Activated CD4-positive, alpha-beta T cell treated with anti-CD3 and anti-CD28 coated beads for 36 hours (primary cell): ENCODE measurements at regions not wholly inside any gene's neighbourhood (a gene's known extent, or its start where the extent isn't known, plus 50 kb on each side); places are given as distances from the start of the nearest gene placed in this dataset.
A peak's percentile ranks its signal among the peaks of the same experiment; 100 is the strongest.
"Not testable (repeated sequence)": the region's sequence is repeated elsewhere in the genome, so short reads cannot be mapped to it uniquely, and the experiment has no call there.

Experiments used
- ATAC-seq: fragments of 200-7000 bp; cut with Tn5 transposase; one replicate; pipeline ENCODE4 v1.10.0; 2021; ENCODE audit warnings: mild to moderate bottlenecking, moderate library complexity
- CTCF ChIA-PET: fragments of 350-600 bp; sonication (Branson Sonifier 250); formaldehyde crosslinking; loops from one replicate; lab custom pipeline; 2021; ENCODE audit warnings: antibody characterized with exemption; lab: Charles Lee
- POLR2A ChIA-PET: fragments of 350-600 bp; sonication (Branson Sonifier 250); formaldehyde crosslinking; loops from one replicate; lab custom pipeline; 2021; ENCODE audit warnings: antibody characterized with exemption, inconsistent platforms; lab: Charles Lee
- DNase-seq: peaks from one replicate; pipeline ENCODE4 v3.0.0-alpha.2; 2020
- H3K27ac Mint-ChIP-seq: one replicate; pipeline ENCODE4 v1.8.0; 2021; ENCODE audit warnings: mixed read lengths
- H3K27me3 Mint-ChIP-seq: one replicate; pipeline ENCODE4 v1.8.0; 2021; ENCODE audit warnings: mixed read lengths
- H3K36me3 Mint-ChIP-seq: one replicate; pipeline ENCODE4 v1.8.0; 2021; ENCODE audit warnings: low read depth, mixed read lengths
- H3K4me1 Mint-ChIP-seq: one replicate; pipeline ENCODE4 v1.8.0; 2021; ENCODE audit warnings: mixed read lengths
- H3K4me3 Mint-ChIP-seq: one replicate; pipeline ENCODE4 v1.8.0; 2021; ENCODE audit warnings: mild to moderate bottlenecking, moderate library complexity, mixed read lengths
- H3K9me3 Mint-ChIP-seq: one replicate; pipeline ENCODE4 v1.8.0; 2021; ENCODE audit warnings: low read depth, mixed read lengths
- intact Hi-C, 2 experiments: fragments of 100-400 bp; cut with DNase I in 1 of 2; cut with micrococcal nuclease in 1 of 2; formaldehyde crosslinking; loops; one replicate each; pipeline versions ENCODE4 v1.14.2 to v1.15.1; 2022 to 2024; cut with DNase I, micrococcal nuclease

GRCh38 chr6:6091608-6092002 is 84.9 kb upstream of the NRN1 start:
- ChIA-PET POLR2A (no interaction called here), CTCF (no interaction called here)
- Mint-ChIP-seq H3K36me3 (no peaks in the 10 kb centered on the region), H3K4me3 (no peak overlapping the region), H3K27ac (no peak overlapping the region), H3K27me3 (peaks cover 17% of the 10 kb centered on the region), H3K9me3 (no peaks in the 10 kb centered on the region), H3K4me1 (peaks cover 7% of the 10 kb centered on the region)
- intact Hi-C loops, result loop anchor here in 1 of 2 experiments (1.0 kb wide), 1 partner anchor 424 kb away; no protein-coding TSS in a partner anchor
- no peak for DNase-seq
- ATAC-seq, result no peak

GRCh38 chr6:6090861-6091607 is 84.3 kb upstream of the NRN1 start:
- ATAC-seq (no peak), DNase-seq (no peak)
- H3K9me3 Mint-ChIP-seq, result no peaks in the 10 kb centered on the region
- ChIA-PET CTCF (no interaction called here), POLR2A (no interaction called here)
- no peak overlapping the region for H3K27ac Mint-ChIP-seq
- H3K36me3 Mint-ChIP-seq, result no peaks in the 10 kb centered on the region
- no peak overlapping the region for H3K4me3 Mint-ChIP-seq
- H3K27me3 Mint-ChIP-seq, result peaks cover 17% of the 10 kb centered on the region
- H3K4me1 Mint-ChIP-seq, result peaks cover 7% of the 10 kb centered on the region
- intact Hi-C loops, result loop anchor here in 1 of 2 experiments (1.0 kb wide), 1 partner anchor 424 kb away; no protein-coding TSS in a partner anchor

GRCh38 chr6:6085928-6086668 is 79.4 kb upstream of the NRN1 start:
- ATAC-seq (no peak), DNase-seq (no peak)
- CTCF ChIA-PET, result interaction anchor here (0.7 kb wide), 1 partner anchor 373 kb away, joined by 3 read pairs; no protein-coding TSS in a partner anchor
- peaks cover 20% of the 10 kb centered on the region for H3K27me3 Mint-ChIP-seq
- H3K4me3 Mint-ChIP-seq, result no peak overlapping the region
- POLR2A ChIA-PET, result no interaction called here
- no peaks in the 10 kb centered on the region for H3K36me3 Mint-ChIP-seq
- no peaks in the 10 kb centered on the region for H3K4me1 Mint-ChIP-seq
- H3K27ac Mint-ChIP-seq, result no peak overlapping the region
- intact Hi-C loops, result no loop called here
- peaks cover 10% of the 10 kb centered on the region for H3K9me3 Mint-ChIP-seq

GRCh38 chr6:6080975-6081374 is 74.2 kb upstream of the NRN1 start:
- Mint-ChIP-seq H3K27ac (no peak overlapping the region), H3K36me3 (no peaks in the 10 kb centered on the region), H3K4me1 (no peaks in the 10 kb centered on the region), H3K9me3 (peaks cover 10% of the 10 kb centered on the region), H3K4me3 (no peak overlapping the region), H3K27me3 (peaks cover 19% of the 10 kb centered on the region)
- ATAC-seq (no peak), DNase-seq (no peak)
- ChIA-PET CTCF (no interaction called here), POLR2A (no interaction called here)
- intact Hi-C loops, result no loop called here

- POLR2A ChIA-PET, result no interaction called here
- H3K27ac Mint-ChIP-seq, result no peak overlapping the region
- no peak overlapping the region for H3K4me3 Mint-ChIP-seq
- DNase-seq (no peak), ATAC-seq (no peak)
- H3K36me3 Mint-ChIP-seq, result no peaks in the 10 kb centered on the region
- peaks cover 49% of the 10 kb centered on the region for H3K27me3 Mint-ChIP-seq
- intact Hi-C loops, result no loop called here
- no peaks in the 10 kb centered on the region for H3K4me1 Mint-ChIP-seq
- H3K9me3 Mint-ChIP-seq, result no peaks in the 10 kb centered on the region
- CTCF ChIA-PET, result interaction anchor here (1.0 kb wide), 1 partner anchor 473 kb away, joined by 3 read pairs; no protein-coding TSS in a partner anchor
Measured at GRCh38 chr6:6074190-6074589, 67.5 kb upstream of the NRN1 start.

GRCh38 chr6:6068157-6068556 is 61.4 kb upstream of the NRN1 start:
- POLR2A ChIA-PET, result not testable (repeated sequence)

GRCh38 chr6:6058054-6058444 is 51.3 kb upstream of the NRN1 start:
- ATAC-seq, result no peak
- CTCF ChIA-PET, result interaction anchor here (0.6 to 3.4 kb wide), 7 partner anchors 8 to 489 kb away, joined by 3 to 29 read pairs (median 3); no protein-coding TSS in a partner anchor
- Mint-ChIP-seq H3K4me1 (no peaks in the 10 kb centered on the region), H3K27me3 (peaks cover 16% of the 10 kb centered on the region), H3K36me3 (no peaks in the 10 kb centered on the region), H3K9me3 (no peaks in the 10 kb centered on the region), H3K4me3 (no peak overlapping the region), H3K27ac (no peak overlapping the region)
- POLR2A ChIA-PET, result no interaction called here
- intact Hi-C loops, result loop anchor here (5.0 kb wide), 1 partner anchor 74 kb away; no protein-coding TSS in a partner anchor
- no peak for DNase-seq

More at GRCh38 chr6:6068157-6068556, 61.4 kb upstream of the NRN1 start:
- CTCF ChIA-PET, result interaction anchor here (1.0 kb wide), 1 partner anchor 10 kb away, joined by 3 read pairs; no protein-coding TSS in a partner anchor
- H3K4me3 Mint-ChIP-seq, H3K9me3 Mint-ChIP-seq, H3K4me1 Mint-ChIP-seq, H3K36me3 Mint-ChIP-seq, H3K27ac Mint-ChIP-seq, intact Hi-C loops, ATAC-seq, DNase-seq: not testable (repeated sequence)
- H3K27me3 Mint-ChIP-seq, result peaks cover 44% of the 10 kb centered on the region

GRCh38 chr6:6057442-6058053 is 50.8 kb upstream of the NRN1 start:
- no peaks in the 10 kb centered on the region for H3K9me3 Mint-ChIP-seq
- peaks cover 16% of the 10 kb centered on the region for H3K27me3 Mint-ChIP-seq
- ATAC-seq, result peak; percentile 51
- ChIA-PET POLR2A (no interaction called here), CTCF (interaction anchor here (0.6 to 3.4 kb wide), 13 partner anchors 8 to 914 kb away, joined by 3 to 29 read pairs (median 3); no protein-coding TSS in a partner anchor)
- no peaks in the 10 kb centered on the region for H3K4me1 Mint-ChIP-seq
- no peak overlapping the region for H3K27ac Mint-ChIP-seq
- H3K4me3 Mint-ChIP-seq, result no peak overlapping the region
- H3K36me3 Mint-ChIP-seq, result no peaks in the 10 kb centered on the region
- no peak for DNase-seq
- intact Hi-C loops, result loop anchor here (1.0 to 5.0 kb wide), 3 partner anchors 75 to 490 kb away; no protein-coding TSS in a partner anchor
